ENCODE measurements at regions not wholly inside any gene's neighbourhood (a gene's known extent, or its start where the extent isn't known, plus 50 kb on each side); places are given as distances from the start of the nearest gene placed in this dataset.
A peak's percentile ranks its signal among the peaks of the same experiment; 100 is the strongest.

GRCh38 chr22:42330170-42330569 lies 59.7 kb upstream of the TCF20 start:
- H3K9me3 ChIP-seq: no peaks in the 10 kb centered on the region
- 0 out of 2 replicates have a peak, but pooled peaks have one; percentile 6 for TF ChIP-seq CTCF (IDR thresholded peaks at IDR 0.05; ENCODE audit: low read depth, low read length)
- peaks cover 24% of the 10 kb centered on the region for H3K4me1 ChIP-seq
- no peaks in the 10 kb centered on the region for H3K36me3 ChIP-seq
- no peak for DNase-seq
- no peaks in the 10 kb centered on the region for H3K27me3 ChIP-seq
- H3K4me3 ChIP-seq (ENCODE audit: low read depth, low read length): no peak overlapping the region

- H3K36me3 ChIP-seq: no peaks in the 10 kb centered on the region
- TF ChIP-seq CTCF (IDR thresholded peaks at IDR 0.05; ENCODE audit: low read depth, low read length): no peak
- no peaks in the 10 kb centered on the region for H3K27me3 ChIP-seq
- H3K9me3 ChIP-seq: no peaks in the 10 kb centered on the region
- no peak for DNase-seq
- peaks cover 28% of the 10 kb centered on the region for H3K4me1 ChIP-seq
- no peak overlapping the region for H3K4me3 ChIP-seq (ENCODE audit: low read depth, low read length)
These were observed 59.1 kb upstream of the TCF20 start for GRCh38 chr22:42329504-42329903.

GRCh38 chr22:42328784-42329145 lies 58.3 kb upstream of the TCF20 start:
- no peaks in the 10 kb centered on the region for H3K9me3 ChIP-seq

GRCh38 chr22:42328130-42328783 lies 57.8 kb upstream of the TCF20 start:
- peaks cover 23% of the 10 kb centered on the region for H3K4me1 ChIP-seq
- no peak for TF ChIP-seq CTCF (IDR thresholded peaks at IDR 0.05; ENCODE audit: low read depth, low read length)
- H3K27me3 ChIP-seq: no peaks in the 10 kb centered on the region
- no peaks in the 10 kb centered on the region for H3K36me3 ChIP-seq
- H3K9me3 ChIP-seq: no peaks in the 10 kb centered on the region
- no peak for DNase-seq
- no peak overlapping the region for H3K4me3 ChIP-seq (ENCODE audit: low read depth, low read length)

More at GRCh38 chr22:42328784-42329145, 58.3 kb upstream of the TCF20 start:
- TF ChIP-seq CTCF (IDR thresholded peaks at IDR 0.05; ENCODE audit: low read depth, low read length): no peak
- H3K4me3 ChIP-seq (ENCODE audit: low read depth, low read length): no peak overlapping the region
- DNase-seq: no peak
- H3K27me3 ChIP-seq: no peaks in the 10 kb centered on the region
- H3K4me1 ChIP-seq: peaks cover 27% of the 10 kb centered on the region
- no peaks in the 10 kb centered on the region for H3K36me3 ChIP-seq

- Histone ChIP-seq H3K4me3 (ENCODE audit: low read depth, low read length) (no peak overlapping the region), H3K4me1 (peaks cover 23% of the 10 kb centered on the region), H3K27me3 (no peaks in the 10 kb centered on the region), H3K36me3 (no peaks in the 10 kb centered on the region), H3K9me3 (no peaks in the 10 kb centered on the region)
- no peak for TF ChIP-seq CTCF (IDR thresholded peaks at IDR 0.05; ENCODE audit: low read depth, low read length)
- no peak for DNase-seq
These were observed 57.1 kb upstream of the TCF20 start for GRCh38 chr22:42327462-42328129.

GRCh38 chr22:42326801-42327200 lies 56.3 kb upstream of the TCF20 start:
- DNase-seq: no peak
- TF ChIP-seq CTCF (IDR thresholded peaks at IDR 0.05; ENCODE audit: low read depth, low read length): no peak
- peaks cover 27% of the 10 kb centered on the region for H3K4me1 ChIP-seq
- no peaks in the 10 kb centered on the region for H3K9me3 ChIP-seq
- no peak overlapping the region for H3K4me3 ChIP-seq (ENCODE audit: low read depth, low read length)
- H3K36me3 ChIP-seq: no peaks in the 10 kb centered on the region
- H3K27me3 ChIP-seq: no peaks in the 10 kb centered on the region

All from BE2C (cell line).